Superior temporal gyrus (tissue), 1 donor: ENCODE measurements at regions not wholly inside any gene's neighbourhood (a gene's known extent, or its start where the extent isn't known, plus 50 kb on each side); places are given as distances from the start of the nearest gene placed in this dataset.

Experiments
- DNase-seq: peaks from one replicate; pipeline ENCODE4 v3.0.0-alpha.2; 2016; ENCODE audit errors: extremely low spot score

DNA sequence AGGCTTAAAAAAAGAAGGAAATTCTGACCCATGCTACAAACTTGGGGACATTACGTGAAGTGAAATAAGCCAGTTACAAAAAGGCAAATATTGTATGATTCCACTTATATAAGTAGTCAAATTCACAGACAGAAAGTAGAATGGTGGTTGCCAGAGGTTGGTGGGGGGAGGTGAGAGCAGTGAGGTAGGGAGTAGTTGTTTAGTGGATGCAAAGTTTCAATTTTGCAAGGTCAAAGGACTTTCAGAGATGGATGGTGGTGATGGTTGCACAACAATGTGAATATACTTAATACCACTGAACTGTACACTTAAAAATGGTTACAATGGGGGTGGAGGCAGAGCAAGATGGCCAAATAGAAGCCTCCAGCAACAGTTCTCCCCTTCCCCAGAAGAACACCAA, 86.2 kb upstream of the PLXNC1 start:
- DNase-seq, result no peak

DNA sequence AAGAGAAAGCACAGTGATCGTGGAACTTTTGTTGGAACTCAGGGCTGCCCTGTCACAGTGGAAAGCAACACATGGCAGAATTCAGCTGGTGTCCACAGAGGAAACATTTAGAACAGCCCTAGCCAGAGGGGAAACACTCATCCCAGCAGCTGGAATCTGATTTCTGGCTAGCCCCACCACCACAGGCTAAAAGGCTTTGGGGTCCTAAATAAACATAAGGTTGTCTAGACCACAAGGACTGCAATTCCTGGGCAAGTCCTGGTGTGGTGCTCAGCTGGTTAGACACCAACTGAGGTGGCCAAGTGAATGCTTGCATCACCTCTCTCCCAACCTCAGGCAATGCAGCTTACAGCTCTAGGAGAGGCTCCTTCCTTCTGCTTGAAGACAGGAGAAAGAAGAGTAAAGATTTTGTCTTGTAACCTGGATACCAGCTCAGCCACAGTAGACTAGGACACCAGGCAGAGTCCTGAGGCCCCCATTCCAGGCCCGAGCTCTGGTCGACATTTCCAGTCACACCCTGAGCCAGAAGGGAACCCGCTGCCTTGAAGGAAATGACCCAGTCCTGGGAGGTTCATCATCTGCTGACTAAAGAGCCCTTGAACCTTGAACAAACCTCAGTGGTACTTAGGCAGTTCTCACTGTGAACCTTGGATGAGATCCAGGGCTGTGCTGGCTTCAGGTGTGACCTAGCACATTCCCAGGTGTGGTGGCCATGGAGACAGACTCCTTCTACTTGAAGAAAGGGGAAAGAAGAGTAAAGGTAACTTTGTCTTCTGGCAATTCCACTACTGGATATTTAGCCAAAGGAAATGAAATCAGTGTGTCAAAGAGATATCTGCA, 85.4 kb upstream of the PLXNC1 start:
- DNase-seq, result no peak

DNA sequence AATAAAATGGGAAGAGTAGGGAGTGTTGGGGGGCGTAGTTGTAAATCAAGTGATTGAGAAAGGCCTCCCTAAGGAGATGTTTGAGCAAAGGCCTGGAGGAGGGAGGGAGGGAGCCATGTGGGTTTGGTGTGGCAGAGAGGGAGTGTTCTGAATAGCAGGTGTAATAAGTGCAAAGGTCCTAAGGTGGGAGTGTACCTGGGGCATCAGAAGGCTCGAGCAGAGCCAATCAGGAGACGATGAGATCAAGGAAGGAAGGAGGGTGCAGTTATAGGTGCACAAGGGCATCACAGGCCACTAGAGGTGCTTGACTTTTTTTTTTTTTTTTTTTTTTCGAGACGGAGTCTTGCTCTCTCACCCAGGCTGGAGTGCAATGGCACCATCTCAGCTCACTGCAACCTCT, 77.9 kb upstream of the PLXNC1 start:
- no peak for DNase-seq

DNA sequence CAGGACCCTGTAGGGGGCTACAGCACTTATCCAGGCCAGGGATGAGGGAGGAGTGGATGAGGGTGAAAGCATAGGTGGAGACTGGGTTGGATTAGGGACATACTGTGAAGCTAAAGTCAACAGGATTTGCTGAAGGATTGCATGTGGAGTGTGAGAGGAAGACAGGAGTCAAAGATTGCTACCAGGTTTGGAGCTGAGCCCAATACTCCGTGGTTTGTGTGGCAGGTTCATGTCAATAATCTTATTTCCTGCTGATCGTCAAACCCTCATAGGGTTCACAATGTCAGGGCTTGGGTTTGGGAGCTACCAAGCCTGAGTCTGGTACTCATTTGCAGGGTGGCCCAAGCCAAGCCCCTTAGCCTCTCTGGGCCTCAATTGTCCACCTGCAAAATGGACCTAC, 77.1 kb upstream of the PLXNC1 start:
- no peak for DNase-seq

DNA sequence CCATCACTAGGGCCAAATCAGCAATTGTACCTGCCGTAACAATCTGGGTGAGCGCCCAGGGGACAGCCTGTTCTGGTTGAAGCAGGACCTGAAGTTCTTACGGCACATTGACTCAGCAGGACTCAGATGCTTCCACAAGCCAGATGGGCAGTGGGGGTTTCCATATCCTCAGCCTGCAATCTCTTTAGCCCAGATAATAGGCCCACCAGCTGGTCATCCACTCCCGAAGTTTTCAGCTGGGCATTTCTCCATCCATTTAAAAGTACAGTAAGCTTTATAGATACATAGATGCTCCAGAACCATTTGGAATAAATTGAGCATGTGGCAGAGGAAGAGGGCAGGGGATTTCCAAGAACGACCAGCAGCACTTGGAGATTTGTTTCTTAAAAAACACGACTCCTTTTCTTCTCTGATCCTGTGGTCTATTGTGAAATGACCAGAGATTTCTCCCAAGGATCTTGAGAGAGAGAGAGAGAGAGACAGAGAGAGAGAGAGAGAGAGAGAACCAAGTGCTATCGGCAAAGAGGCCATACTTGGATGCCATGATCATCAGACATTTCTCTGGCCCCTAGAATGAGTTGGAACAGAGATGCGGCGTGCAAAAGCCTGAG, 74.8 kb upstream of the PLXNC1 start:
- no peak for DNase-seq

DNA sequence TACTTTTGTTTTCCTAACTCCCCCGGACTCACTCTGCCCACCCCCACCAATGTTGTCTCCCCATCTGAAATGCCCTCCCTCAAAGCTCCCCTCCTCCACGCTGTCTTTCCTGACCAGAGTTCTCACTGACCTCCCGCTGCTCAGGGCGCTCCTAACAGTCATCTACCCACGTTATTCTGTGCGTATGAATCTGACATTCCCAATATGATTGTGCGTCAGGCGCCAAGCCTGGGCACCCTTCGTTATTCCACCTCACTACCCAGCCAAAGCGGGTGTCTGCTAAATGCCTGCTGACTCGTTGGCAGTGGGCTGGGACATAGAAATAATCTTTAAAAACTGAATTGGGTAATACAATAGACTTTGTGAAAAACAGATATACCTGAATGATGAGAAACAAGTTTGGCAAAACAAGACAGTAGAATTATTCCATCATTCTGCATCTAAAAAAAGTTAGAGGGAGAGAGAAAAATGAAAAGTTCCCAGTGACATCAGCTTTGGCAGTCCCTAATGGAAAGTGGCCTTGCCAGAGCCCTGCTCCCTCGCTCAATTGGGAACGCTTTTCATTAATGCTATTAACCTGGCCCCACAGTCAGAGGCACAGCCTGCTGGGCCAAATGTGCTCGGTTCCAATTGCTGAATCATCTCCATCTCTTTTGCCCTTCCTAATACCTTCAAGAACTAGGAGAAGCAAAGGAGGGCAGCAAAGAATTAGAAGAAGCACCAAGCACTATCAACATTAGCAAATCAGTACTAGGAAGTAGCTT, 74.0 kb upstream of the PLXNC1 start:
- no peak for DNase-seq

DNA sequence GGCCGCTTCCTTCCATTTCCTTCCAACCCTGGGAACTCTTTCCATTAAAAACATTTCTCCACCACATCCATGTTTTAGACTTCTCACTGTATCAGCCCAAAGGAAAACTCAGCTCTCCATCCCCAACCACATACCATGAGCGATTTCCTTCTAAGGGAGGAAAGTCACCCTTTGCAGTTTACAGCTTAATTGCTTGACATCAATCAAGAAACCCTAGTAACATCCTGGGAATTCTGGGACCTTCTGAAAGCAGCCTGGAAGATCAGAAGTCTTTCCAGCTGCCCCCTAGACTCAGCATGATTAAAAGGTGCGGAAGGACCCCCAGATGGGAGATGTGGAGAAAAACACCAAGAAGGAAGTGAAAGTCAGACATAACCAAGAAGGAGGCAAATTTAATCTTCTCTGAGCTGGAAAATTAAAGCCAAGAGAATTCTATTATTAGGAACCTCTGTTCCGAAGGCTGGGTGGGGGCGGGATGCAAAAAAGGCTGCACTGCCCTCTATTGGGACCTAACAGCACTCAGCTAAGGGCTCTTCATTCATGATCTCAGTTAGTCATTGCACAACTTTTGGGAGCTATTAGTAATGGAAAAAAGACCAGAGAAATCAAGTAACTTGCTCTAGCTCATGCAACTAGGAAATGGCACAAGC, 73.3 kb upstream of the PLXNC1 start:
- no peak for DNase-seq

DNA sequence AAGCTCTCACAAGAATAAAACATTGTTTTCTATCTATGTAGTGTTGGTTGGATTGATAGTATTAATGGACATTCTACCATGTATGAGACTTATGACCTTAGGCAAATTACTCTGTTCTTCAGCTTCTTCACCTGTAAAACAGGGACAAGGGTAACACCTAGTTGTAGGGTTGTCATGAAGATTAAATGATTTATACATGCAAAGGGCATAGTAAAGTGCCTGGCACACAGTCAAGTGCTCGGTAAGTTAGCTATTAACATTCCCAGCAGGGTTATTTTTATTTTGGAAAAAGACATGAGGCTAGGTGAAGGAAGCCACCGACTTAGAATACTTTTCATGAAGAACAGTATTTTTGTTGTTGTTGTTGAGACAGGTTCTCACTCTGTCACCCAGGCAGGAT, 71.2 kb upstream of the PLXNC1 start:
- DNase-seq, result no peak

DNA sequence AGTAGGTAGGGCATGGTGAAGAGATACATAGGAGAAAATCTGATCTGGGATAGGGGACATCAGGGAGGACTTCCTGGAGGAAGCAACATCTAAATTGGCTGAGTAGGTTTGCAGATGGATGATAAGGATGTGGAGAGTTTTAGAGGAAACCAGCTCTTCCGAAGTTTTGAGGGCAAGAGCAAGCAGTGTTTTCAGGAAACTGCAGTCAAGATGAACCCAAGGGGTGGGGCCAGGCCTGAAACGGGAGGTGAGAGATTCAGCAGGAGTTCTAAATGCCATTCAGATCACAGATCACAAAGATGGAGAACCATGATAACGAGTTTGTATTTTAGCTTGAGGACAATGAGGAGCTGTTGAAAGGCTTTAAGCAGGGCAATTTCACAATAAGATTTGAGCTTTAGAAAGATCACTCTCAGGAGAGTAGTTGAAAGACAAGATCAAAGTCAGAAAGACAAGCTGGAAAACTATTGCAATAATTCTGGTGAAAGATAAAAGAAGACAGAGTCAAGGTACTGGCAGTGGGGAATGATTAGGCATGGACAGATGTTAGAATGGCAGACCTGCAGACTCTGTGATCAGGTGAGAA, 70.1 kb upstream of the PLXNC1 start:
- no peak for DNase-seq

DNA sequence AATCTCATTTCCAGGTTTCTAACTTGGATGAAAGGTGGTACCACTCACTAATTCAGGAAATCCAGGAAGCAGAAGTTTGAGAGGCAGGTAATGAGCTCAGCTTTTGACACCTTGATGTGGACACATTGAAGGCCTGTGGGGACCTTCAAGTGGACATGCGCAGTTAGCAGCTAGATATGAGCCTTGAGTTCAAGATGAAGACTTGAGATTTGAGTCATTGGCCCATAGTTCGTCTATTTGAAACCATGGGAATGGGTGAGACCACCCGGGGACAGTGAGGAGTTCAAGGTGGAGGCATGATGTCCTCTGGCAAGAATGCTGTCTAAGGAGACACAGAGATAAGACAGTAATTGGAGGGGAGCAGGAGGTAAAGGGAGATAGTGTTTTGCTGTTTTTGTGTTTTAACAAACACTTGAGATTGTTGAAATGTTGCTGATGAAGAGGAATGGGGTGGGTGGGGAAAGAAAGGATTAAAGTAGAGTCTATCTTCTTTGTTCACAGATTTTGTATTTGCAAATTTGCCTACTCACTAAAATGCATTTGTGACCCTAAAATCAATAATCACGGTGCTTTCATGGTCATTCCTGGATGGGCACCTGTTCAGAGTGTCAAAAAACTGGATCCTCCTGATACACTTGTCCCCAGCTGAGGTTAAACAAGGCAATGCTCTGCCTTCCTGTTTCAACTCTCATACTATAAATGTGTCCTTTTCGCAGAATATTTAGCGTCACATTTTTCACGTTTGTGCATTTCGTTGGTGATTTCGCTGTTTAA, 69.5 kb upstream of the PLXNC1 start:
- no peak for DNase-seq

DNA sequence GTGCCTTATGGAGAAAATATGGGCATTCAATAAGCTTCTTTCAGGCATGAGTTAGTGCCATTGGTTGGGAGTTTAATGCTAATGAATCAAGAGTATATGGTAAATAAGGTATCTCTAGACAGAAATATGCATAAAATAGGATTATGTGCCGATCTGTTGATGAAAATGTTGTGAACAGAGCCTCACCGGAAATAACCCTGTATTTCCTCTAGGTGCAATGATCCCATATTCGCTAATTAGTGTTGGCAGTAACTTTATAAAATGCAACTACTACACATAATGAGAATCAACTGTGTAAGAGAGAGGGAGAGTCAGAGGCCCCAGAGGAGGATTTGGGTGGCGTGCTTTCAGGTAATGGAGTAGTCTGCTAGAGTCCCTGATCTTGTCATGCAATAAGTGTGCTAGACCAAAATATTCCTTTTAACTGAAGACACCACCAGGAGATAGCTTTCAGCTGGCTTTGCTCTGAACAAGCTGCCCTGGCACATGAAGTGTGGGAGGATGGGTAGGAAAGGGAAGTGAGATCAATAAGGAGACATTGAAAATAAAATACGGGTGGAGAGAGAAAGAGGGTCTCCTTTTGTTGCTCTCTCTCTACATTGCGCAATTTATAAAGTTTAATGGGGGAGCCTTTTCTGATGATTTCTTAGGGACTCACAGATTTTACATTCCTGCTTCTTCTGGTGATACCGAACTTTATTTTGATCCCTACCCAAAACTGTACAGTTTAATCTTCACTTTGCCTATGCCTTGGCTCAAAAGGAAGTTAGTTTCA, 68.6 kb upstream of the PLXNC1 start:
- no peak for DNase-seq

DNA sequence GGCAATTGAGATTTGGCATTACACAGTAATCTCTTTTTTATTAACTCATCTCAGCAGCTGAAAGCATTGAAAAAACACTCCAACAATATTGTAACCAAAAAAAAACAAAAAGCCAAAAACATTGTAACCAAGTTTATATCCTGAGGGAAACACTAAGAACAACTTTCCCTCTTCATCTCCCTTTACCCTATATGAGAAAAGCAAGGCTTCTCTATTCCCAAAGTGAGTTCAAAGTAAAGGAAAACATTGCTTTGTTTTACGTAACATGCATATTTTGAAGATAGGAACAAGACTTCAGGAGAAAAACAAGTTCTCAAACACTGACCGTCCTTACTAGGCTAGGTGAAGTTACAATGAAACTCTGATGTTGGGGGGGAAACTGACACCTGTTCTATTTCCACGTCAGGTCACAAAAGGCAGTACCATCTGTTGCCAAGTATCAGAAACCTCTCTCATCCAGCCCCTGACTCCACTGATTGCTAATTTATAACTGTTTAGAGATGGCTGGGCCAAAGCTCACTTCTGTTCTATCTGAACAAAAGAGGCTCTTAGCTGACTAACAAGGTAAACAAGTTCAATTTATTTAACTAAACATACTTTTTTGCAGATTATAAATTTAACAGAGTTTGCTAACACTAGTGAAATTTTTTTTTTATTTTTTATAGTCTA, 67.9 kb upstream of the PLXNC1 start:
- no peak for DNase-seq

DNA sequence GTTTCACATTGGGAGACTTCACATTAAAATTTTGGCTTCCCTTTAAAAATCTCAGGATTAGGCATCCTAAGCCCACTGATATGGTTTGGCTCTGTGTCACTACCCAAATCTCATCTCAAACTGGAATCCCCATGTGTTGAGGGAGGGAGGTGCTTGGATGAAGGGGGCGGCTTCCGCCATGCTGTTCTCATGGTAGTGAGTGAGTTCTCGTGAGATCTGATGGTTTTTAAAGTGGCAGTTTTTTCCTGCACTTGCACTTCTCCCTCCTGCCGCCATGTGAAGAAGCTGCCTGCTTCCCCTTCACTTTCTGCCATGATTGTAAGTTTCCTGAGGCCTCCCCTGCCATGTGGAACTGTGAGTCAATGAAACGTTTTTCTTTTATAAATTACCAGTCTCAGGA, 65.7 kb upstream of the PLXNC1 start:
- DNase-seq, result no peak

DNA sequence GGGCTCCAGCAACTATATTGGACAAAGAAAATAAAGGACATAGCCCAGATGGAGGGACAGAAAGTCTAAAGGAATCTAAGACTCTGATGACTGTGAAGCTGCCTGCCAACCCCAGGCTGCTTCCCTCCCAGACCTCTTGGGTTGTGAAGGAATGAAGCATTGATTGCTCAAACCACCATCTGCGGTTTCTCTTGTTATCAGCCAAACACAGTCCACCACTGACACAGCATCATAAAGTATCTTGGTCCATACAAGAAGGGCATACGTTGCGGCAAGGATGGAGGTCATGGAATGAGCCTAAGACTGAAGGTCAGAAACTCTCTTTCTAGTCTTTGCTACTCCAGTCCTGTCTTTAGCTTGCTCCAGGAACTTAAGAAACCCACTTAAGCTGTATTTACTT, 58.5 kb upstream of the PLXNC1 start:
- DNase-seq, result no peak

DNA sequence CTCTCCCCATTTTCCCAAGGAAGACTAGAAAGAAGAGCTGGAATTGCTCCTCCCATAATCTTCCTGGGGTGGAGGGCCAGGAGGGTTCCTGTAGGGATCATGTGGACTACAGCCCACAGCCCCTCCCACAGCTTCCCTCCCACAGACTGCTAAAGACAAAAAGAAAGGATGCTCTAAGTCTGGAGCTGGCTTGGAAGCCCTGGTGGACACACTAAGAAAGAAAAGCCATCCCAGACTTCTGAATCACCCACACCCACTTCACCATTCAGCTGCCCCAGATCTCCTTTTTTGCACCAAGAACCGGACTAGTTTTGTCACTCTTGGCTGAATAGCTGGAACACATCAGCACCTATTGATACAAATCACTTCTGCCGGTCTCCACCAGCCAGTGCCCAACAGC, 56.8 kb upstream of the PLXNC1 start:
- no peak for DNase-seq

DNA sequence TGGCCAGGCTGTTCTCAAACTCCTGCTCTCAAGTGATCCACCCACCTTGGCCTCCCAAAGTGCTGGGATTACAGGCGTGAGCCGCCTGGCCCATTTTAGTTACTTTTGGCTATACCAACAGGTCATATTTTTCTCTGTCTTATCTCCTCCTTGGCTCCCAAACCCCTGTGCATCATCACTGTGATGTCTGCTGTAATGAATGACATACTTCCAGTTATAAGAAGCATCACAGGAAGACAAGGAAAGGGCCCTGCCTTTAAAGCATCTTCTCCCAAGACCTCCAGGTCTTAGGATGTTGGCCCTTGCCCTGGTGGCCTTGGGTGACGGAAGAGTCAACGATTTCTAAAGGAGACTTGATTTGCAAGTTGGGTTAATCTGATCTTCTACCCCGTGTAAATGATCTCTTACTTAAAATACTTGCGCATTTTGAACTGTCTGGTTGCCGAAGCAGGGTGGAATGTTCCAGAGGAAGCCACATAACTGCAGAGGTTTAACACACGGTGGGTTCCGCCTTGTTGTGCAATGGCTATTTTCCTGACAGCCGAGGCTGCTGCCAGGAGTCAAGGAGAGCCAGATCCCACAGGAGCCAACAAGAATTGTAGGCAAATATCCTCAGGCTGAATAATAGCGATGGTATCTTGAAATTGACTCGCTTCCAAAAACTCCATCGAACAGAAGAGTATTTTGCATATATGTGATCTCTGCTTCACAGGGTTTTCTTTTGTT, 55.7 kb upstream of the PLXNC1 start:
- no peak for DNase-seq

DNA sequence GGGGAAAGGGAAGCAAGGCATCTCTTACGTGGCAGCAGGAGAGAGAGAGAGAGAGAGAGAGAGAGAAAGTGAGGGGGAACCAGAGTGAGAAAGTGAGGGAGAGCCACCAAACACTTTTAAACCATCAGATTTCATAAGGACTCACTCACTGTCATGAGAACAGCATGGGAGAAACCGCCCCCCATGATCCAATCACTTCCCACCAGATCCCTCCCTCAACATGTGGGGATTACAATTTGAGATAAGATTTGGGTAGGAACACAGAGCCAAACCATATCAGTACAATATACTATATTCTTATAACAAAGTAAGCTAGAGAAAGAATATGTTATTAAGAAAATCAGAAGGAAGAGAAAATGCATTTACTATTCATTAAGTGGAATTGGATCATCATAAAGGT, 53.7 kb upstream of the PLXNC1 start:
- DNase-seq, result no peak

DNA sequence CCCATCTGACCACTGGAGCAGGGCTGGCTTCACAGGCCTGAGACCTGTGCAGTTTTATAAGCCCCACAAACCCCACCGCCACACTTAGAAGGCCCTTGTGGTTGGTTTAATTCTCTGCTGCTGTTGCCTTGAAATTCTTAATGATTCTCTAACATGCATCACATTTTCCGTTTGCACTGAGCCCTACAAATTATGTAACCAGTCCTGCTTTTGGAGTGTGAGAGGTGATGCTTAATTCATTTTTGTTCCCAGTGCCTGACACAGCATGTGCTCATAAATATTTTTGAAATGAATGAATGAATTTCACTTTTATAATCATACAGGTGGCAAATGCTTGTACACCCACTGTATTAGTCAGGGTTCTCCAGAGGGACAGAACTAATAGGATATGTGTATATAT, 52.8 kb upstream of the PLXNC1 start:
- no peak for DNase-seq

DNA sequence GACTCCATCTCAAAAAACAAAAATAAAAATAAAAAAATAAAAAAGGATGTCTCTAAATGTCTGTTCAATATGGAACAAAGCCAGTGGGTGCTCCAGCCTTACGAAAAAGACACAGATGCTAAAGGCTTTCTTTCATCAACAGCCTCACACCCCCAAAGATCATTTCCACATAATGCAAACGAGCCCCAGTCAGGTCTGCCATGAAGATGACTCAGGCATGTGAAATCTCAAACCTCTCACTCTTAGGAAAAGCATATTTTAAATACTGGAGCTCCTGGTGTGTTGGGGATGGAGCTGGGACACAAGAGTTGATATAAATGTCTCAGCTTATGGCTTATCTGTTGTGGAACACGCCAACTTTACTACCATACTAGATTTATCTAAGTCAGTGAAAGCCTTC, 49.9 kb upstream of the PLXNC1 start:
- DNase-seq, result no peak
